HG02798 (cell line): ENCODE measurements at regions not wholly inside any gene's neighbourhood (a gene's known extent, or its start where the extent isn't known, plus 50 kb on each side); places are given as distances from the start of the nearest gene placed in this dataset.

Experiments used
- ATAC-seq: cut with Tn5 transposase; IDR thresholded peaks from one replicate; pipeline ENCODE4 v1.9.1; 2021; ENCODE audit warnings: mild to moderate bottlenecking; ENCODE audit not compliant: unreplicated experiment, poor library complexity

DNA sequence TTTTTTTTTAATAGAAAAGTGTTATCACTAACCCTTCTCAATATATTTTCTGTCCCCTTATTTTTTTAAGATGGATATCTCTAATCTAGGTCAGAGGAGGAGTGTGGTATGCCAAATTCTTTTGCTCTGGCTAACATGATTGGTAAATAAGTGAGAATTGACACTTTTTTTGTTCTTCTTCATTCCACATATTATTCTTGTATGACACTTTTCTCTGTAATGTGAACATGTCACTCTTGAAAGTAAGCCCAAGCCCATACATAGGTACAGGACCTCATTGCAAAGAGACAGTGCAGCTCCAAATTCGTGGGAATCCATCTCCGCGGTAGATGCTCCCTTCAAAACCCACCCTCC, 142.5 kb upstream of the TCF21 start:
- ATAC-seq: no peak

DNA sequence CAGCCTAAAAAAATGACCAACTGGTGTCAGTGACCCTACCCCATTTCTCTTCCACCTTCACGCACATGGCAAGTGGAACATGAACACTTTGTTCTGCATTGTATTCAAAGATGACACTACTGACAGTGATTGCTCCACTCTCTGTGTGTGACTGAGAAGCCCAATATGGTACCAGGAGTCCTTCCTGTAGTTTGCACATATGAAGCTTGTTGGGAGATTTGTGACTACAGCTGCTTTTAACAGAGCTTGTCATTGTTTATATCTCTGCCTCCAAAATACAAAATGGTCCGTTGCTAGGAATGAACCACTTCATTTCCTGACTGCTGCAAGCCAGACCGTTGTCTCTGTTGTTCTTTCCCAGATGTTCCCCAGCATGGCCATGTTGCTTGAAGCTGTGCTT, 140.3 kb upstream of the TCF21 start:
- no peak for ATAC-seq

DNA sequence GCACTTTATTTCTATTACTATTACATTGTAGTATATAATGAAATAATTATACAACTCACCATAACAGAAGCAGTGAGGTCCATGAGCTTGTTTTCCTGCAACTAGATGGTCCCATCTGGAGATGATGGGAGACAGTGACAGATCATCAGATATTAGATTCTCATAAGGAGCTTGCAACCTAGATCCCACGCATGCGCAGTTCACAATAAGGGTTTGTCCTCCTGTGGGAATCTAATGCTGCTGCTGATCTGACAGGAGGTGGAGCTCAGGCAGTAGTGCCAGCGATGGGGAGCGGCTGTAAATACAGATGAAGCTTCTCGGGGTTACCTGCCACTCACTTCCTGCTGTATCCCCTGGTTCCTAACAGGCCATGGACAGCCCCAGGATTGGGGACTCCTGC, 139.5 kb upstream of the TCF21 start:
- ATAC-seq: no peak

DNA sequence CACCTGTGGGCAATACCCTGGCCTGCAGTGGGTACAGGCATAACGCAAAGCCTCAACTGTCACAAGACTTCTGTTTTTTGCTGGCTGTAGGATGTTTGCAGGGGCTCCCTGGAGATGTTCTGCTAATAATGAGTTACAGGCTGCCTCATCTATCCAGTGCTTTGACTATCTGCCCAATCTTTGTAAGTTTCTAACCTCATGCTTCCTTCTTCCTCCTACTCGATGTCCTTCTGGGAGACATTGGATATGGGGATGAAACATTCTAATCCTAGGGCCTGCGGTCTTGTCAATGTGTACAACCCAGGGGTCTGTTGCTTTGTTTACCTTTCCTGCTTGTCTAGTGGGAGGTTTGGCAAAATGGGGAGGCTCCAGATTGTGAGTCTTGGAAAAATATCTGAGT, 136.8 kb upstream of the TCF21 start:
- no peak for ATAC-seq

DNA sequence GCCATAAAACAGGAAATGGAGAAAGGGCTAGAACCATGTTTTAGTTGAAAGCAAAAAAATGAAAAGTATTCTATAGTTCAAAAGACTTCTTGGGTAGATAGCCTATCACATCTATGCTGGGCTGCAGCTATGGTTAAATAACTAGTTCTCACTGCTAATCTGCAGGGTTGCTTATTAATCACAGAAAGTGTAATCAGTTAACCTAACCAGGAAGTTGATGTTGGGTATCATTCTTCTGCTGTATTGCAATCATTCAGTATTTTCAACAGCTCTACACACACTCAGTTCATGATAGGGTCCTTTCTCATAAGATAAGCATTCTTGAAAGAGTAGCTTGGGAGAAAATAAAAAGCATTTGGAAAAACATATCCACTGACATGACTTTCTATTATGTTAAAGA, 135.2 kb upstream of the TCF21 start:
- ATAC-seq: no peak

DNA sequence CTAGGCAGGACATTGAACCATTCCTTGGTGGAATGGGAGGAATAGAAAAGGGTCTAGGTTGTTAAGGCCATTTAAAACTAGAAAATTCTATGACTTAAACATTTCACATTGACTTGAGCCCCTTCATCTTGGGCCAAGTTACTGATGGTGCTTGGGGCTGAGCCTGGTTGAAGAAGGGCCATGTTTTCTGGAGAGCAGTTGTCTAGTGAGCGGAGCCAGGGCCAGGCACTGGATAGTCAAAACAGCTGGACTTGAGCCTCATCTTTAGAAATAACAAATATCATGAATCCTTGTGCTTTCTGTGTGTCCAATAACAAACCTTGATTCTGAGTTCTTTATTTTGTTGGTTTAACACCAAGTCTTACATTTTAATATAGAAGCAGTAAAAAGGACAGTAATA, 134.6 kb upstream of the TCF21 start:
- ATAC-seq: no peak

DNA sequence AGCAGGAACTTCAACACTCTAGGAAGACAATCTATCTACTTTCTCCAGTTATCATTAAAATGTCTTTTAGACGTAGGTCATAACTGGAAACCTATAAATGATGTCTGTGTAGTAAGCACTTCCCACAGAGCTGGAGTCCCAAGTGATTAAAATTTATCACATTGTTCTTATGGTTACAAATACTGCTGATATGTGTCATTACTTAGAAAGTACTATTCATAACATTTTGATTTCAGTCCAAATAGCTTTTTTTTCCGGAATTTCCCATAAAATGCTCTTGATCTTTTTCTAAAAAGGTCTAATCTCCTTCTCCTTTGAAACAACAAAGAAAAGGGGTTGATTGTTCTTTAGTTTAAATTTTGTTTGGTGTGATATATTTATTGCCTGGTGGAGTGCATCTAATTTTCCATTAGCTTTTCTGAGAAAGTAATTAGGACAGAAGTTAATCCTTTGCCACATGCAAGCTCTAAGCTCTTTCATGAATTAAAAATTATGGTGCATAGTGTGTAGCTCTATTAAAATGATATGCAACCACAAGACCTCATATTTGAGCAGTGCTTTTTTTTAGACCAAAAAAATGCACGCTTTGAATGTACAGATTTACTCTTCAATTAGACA, 132.7 kb upstream of the TCF21 start:
- no peak for ATAC-seq

DNA sequence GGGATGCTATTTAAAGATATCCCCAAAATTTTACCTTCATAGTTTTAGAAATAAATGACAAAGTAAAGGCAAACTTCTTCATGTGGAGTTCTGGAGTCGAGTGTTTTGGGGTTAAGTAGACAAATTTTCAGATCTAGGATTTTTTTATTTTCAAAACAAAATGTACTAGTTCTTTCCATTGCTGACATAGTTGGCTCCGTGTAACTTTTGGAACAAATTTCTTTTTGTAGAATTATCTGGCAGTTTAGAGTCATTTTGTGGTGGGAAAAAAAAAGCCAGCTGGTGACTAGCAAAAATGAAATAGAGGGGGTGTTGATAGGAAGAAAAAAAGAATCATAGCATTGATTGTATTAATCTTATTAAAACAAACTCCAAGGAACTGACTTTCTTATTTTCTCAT, 131.6 kb upstream of the TCF21 start:
- no peak for ATAC-seq

DNA sequence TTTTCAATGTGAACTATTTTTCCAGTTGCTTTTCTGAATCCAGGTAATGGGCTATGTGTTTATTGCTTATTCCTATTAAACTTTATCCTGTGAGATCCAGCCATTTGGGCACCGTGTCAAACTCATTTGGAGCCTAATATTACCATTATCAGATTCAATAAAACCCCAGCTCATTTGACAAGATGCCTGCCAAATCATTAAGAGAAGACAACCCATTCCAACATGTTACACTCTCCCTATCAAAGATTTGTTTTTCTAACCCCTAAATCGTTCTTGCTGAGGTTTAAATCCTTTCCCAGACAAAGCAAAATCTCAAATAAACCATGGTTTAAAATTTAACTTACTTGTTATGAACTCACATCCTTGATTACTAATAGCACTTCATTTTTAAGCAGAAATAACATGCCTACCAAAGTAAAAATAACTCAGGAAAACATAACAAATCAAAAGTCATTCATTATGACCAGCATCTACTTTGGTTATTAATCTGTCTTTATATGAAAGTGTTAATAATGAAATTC, 130.0 kb upstream of the TCF21 start:
- no peak for ATAC-seq

DNA sequence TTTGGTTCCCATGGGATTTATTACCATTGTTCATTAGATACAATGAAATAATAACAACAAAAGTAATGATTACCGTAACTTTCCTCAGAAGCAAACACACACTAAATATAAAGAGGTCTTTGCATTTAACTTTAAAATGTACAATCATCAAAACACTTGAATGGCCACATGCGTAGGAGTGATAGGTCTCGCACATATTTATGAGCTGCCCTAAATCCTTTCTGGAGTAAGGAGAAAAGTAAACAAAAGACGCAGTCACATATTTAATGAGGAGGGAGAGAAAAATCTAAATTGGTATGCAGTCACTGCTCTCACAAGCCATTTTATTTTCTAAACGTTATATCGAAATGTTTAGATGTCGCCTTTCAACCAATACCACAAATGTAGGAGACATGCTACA, 129.4 kb upstream of the TCF21 start:
- no peak for ATAC-seq

DNA sequence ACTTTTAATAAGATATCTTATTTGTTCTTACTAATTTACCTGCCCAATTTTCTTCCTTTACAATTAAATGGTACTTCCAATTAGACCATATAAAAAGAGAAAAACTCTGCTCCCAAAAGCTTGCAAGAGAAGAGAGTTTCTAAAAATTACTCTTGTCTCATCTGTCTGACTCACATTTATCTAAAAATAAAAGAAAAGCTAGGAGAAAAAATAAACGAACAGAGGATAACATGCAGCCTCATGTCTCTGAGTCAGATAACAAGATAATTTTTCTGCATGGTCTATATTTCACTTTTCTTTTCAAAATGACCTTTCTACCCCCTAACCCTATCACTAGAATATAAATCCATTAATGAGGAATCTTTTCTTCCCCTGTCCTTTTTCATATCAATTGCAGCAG, 127.2 kb upstream of the TCF21 start:
- ATAC-seq: no peak

DNA sequence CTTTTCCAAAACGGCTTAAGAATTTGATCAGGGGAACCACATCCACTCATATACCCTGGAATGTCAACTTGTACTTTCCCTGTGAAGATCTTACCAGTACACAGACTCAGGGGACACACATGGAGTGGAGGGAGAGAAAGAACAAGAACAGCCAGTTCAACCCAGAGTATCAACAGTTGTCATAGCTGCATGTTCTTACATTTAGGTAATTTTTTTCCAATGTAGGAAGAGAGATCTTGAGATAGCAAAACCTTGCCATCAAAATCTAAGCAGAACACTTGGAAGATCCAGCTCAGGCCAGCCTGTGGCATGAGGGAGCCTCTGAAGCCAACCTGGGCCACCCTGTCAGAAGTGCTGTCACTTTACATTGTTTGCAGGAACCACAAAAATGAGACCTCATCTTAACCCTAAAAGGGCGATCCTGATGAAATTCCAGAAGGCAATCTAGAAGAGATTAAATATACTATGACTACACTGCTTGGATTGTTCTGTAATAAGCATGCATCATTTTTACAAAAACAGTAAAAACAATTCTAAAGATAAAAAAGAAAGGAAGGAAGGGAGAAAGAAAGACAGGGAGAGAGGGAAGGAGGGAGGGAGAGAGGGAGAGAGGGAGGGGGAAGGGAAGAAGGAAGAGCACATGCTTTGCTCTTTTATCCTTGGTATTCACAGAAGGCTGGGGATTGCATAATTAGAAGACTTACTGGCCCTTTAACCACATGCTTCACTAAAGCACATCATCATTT, 124.7 kb upstream of the TCF21 start:
- no peak for ATAC-seq

DNA sequence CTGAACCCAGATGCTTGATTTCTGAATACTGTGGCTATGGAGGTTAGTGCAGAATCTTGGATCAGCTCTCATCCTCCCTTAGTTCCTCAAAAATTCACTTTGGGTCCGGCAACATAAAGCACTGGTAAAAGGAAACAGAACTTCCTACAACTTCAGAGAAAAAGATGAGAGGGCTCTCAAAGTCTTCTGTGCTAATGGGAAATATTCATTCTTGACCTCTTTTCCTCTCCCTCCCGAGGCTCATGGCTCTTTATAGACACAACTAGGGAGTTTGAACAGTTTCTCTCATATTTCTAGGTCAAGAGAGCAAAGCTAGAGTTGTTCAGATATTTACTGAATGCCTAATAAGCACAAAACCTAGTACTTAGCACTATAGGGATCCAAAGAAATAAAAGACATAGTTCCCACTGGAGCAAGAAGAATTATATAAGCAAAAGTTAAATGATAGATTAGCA, 124.1 kb upstream of the TCF21 start:
- no peak for ATAC-seq

DNA sequence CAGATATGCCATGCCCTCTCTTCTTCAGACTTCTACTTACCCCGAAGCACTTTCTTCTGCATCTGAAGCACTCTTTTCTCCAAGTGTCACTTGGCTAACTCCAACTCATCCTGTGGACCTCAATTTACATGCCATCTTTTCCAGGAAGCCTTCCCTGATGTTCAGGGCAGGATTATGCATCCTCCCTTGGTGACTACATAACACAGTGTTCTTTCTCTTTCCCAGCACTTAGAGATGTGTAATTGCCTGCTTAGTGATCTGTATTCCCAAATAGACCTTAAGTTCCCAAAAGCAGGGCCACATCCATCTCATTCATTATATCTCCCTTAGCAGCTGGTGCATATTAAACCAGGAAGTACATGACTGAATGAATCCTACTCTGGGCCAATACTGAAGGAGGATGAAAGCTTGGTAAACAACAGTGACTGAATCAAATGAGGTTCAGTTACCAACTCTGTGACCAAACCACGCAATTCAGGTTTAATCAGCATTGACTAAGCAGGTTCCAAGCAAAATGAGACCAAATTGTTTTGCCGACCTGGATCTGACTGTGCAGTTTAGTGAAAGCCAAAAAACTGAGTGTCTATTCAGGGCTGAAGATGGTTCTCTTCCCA, 121.4 kb upstream of the TCF21 start:
- no peak for ATAC-seq

DNA sequence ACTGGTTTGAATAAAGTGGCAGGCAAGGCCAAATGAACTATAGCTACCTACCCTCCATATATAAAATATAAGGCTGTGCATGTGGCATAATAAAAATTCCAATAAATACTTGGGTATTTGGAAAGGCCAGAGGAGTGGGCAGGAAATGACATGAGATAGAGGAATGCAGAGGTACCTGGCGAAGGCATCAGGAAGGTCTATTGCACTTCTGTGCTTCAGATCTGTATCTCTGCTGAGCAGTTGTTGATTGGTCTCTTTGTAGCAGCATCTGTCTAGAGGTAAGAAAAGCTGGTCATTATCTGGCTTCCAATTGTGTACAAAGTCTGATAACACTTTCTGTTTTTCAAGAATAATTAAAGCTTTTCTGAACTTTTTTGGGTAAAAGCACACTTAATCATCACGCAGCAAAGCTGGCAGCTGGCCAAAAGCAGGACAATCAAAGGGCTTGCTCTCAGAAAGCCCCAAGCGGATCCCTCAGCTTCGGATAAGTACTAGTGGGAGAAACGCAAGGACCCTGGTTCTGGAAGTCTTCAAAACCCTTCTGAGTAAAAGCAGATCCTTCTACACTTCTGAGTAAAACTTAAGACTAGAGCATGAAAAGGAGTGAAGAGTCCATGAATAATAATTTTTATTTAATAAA, 120.1 kb upstream of the TCF21 start:
- ATAC-seq: no peak

DNA sequence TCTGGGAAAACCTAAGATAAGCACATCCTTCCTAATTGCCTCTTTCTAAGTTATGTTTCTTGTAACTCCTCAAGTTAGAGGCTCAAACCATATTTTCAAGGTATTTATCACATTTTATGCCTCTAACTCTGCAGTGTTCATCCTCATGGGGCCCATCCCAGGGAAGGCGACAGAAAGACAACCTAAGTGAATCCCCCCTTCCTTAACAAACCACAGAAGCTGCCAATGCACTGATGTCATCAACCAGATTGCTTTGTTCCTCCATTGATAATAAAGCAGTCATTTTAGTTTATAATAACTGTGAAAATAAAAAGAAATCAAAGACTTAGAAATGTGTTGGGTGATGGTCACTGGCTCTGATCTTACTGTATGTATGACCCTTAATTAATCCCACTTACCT, 119.5 kb upstream of the TCF21 start:
- no peak for ATAC-seq

DNA sequence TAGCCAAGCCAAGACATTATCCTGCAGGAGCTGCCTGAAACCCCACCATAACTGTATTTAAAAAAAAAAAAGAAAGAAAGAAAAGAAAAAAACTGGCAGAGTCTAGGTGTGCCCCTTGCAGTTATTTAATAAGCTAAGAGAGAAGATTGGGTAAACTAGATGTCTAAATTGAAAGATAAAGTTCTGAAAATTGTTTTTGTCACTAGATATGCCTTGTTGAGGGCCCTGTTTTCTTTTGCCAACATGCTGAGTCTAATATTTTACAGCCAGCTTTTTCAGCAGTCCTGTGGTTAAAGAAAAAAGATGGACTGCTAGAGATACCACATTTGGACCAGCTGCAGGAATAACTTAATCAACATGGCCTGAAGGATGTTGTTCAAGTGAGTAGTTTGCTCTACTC, 116.3 kb upstream of the TCF21 start:
- ATAC-seq: no peak

DNA sequence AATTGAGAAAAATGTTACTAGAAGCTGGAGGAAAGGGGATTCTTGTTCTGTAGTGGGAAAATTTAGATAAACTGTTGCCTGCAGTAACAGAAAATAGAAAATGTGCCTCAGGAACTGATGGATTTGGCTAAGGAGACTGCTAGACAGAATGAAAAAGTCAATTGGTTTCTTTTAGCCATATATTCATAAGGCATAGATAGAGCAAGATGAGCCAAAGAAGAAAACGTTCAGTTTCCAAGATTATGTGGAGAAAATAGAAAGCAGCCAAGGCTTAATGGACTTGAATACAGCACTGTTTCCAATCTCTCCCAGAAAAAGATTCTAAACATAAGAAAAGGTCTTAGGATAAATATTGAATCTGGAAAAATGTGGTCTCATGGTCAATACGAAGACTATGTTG, 115.1 kb upstream of the TCF21 start:
- no peak for ATAC-seq

DNA sequence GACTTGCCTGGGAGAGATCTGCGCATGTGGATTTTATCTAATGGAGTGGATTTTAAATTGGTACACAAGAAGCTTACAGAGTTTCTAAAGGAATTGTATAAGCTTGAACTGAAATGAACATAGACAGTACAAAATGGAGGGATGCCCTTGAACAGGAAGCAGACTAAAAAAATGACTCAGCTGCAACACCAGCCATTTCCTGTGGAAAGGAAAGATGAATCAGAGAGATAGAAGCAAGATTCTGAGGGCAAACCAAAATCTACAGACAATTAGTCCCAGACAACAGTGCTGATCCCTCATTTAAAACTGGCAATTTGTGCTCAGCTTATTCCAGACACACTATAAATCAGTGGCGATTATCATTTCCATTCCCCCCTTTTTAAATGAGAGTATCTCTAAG, 114.6 kb upstream of the TCF21 start:
- ATAC-seq: no peak

DNA sequence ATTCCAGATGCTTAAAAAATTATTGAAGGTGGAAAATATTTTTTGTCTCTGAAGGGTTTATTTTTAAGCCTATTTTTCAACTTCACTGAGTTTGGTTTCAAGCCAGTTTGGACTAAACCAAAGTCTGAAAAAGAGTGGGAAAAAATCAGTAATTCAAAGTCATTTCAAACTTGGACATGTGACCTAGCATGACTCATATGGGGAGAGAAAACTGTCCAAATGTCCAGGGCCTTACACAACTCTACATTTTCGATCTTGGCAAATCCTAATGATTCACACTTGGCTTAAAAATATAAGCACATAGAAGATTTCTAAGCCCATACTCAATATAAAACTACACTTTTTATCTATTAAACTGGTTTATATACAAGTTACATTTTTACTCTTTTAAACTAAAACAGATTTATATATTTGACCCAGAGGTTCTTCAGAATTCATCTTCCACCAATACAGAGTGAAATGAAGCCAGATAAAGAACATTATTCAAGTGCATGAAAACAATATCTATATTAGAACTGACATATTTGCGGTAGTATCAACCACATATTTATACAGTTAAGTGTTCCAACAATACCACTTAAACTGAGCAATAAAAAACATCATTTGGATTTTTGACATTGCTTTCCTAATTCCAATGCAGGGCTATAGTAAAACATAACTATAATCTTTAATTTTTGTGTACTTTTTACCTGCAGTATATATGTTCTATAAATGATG, 110.3 kb upstream of the TCF21 start:
- no peak for ATAC-seq
